ENCODE measurements at regions not wholly inside any gene's neighbourhood (a gene's known extent, or its start where the extent isn't known, plus 50 kb on each side); places are given as distances from the start of the nearest gene placed in this dataset.

- Histone ChIP-seq H3K9ac (ENCODE audit: low read depth, low read length, poor library complexity) (no peak overlapping the region), H2BK120ac (ENCODE audit: low read depth, low read length) (no peak overlapping the region), H3K27ac (replicated peaks; ENCODE audit: low read length) (no peak overlapping the region), H3K9me3 (replicated peaks in 1 of 2; ENCODE audit: control insufficient read depth in 2 of 2, insufficient read depth in 1 of 2, low read depth in 1 of 2, low read length in 2 of 2) (no peaks in the 10 kb centered on the region), H3K4me1 (ENCODE audit: control insufficient read depth in 2 of 2, insufficient read depth in 1 of 2, low read depth in 1 of 2, low read length in 2 of 2) (no peaks in the 10 kb centered on the region), H2BK12ac (ENCODE audit: low read length) (no peak overlapping the region), H3K18ac (ENCODE audit: low read length) (peak overlapping the region; percentile 19), H3K4ac (ENCODE audit: low read length) (no peak overlapping the region), H2BK15ac (ENCODE audit: low read length) (no peak overlapping the region), H3K14ac (ENCODE audit: low read length) (no peak overlapping the region), H3K4me3 (ENCODE audit: low read length in 2 of 2) (no peak overlapping the region), H2BK5ac (ENCODE audit: low read length) (no peak overlapping the region), H2AK5ac (ENCODE audit: low read depth, low read length) (no peak overlapping the region), H2AFZ (ENCODE audit: low read length) (no peak overlapping the region), H3K36me3 (replicated peaks in 1 of 2; ENCODE audit: control insufficient read depth in 2 of 2, insufficient read depth in 2 of 2, low read length in 2 of 2) (no peaks in the 10 kb centered on the region), H4K8ac (ENCODE audit: low read depth, low read length) (no peak overlapping the region), H3K4me2 (ENCODE audit: insufficient read depth, low read length, poor library complexity, severe bottlenecking) (no peak overlapping the region), H3K23ac (ENCODE audit: low read depth, low read length, poor library complexity) (no peak overlapping the region), H4K91ac (ENCODE audit: low read depth, low read length, poor library complexity) (no peak overlapping the region), H3K27me3 (ENCODE audit: control insufficient read depth in 3 of 3, insufficient read depth in 3 of 3, low read depth in 1 of 3, low read length in 3 of 3) (no peaks in the 10 kb centered on the region), H3K79me1 (ENCODE audit: low read depth, low read length) (no peaks in the 10 kb centered on the region)
- no CpG with 5 or more reads among the region's 11 CpGs for WGBS, 2 donors (ENCODE audit: extremely low coverage in 2 of 2, insufficient read length in 2 of 2, insufficient replicate concordance in 1 of 2)
- DNase-seq (ENCODE audit: low spot score): no peak
Measured at GRCh38 chr2:101016-101415, 54.7 kb upstream of the FAM110C start.

Measured in neuronal stem cell (in vitro differentiated cells).